WERI-Rb-1 (cell line): ENCODE measurements at regions not wholly inside any gene's neighbourhood (a gene's known extent, or its start where the extent isn't known, plus 50 kb on each side); places are given as distances from the start of the nearest gene placed in this dataset.

Source experiments
- DNase-seq: peaks from one replicate; pipeline ENCODE4 v3.0.0-alpha.2; 2020
- H3K27ac ChIP-seq: fragments of 250-450 bp; sonication (Bioruptor Pico); 2 replicates; pipeline ENCODE4 v1.5.1; 2020; ENCODE audit warnings: mild to moderate bottlenecking, moderate library complexity
- H3K27me3 ChIP-seq: fragments of 250-450 bp; sonication (Bioruptor Pico); 2 replicates; pipeline ENCODE4 v1.5.1; 2021; ENCODE audit warnings: mild to moderate bottlenecking, low read depth, moderate library complexity; ENCODE audit not compliant: insufficient read depth, severe bottlenecking
- H3K36me3 ChIP-seq: fragments of 250-450 bp; sonication (Bioruptor Pico); 2 replicates; pipeline ENCODE4 v1.5.1; 2020; ENCODE audit warnings: mild to moderate bottlenecking, moderate library complexity
- H3K4me3 ChIP-seq: 2 replicates; pipeline ENCODE4 v1.5.1; 2011; ENCODE audit warnings: low read depth, mild to moderate bottlenecking, control low read depth, low read length
- H3K9me3 ChIP-seq: fragments of 250-450 bp; sonication (Bioruptor Pico); 2 replicates; pipeline ENCODE4 v1.5.1; 2021; ENCODE audit warnings: mild to moderate bottlenecking, moderate library complexity; ENCODE audit not compliant: severe bottlenecking
- CTCF ChIP-seq: IDR thresholded peaks from 2 replicates; pipeline ENCODE4 v1.5.1; 2011; ENCODE audit warnings: low read depth, mild to moderate bottlenecking, control low read depth, inconsistent platforms, low read length

GRCh38 chr5:42360616-42361314, 62.5 kb upstream of the GHR start:
- Histone ChIP-seq H3K27me3 (peaks cover 34% of the 10 kb centered on the region), H3K36me3 (no peaks in the 10 kb centered on the region), H3K4me3 (no peak overlapping the region), H3K27ac (no peak overlapping the region), H3K9me3 (no peaks in the 10 kb centered on the region)
- TF ChIP-seq CTCF: no peak
- DNase-seq: no peak

- Histone ChIP-seq H3K36me3 (no peaks in the 10 kb centered on the region), H3K27ac (no peak overlapping the region), H3K4me3 (no peak overlapping the region), H3K27me3 (peaks cover 39% of the 10 kb centered on the region), H3K9me3 (no peaks in the 10 kb centered on the region)
- no peak for TF ChIP-seq CTCF
- DNase-seq: no peak
Observed at GRCh38 chr5:42361315-42361688, 61.9 kb upstream of the GHR start.

DNA sequence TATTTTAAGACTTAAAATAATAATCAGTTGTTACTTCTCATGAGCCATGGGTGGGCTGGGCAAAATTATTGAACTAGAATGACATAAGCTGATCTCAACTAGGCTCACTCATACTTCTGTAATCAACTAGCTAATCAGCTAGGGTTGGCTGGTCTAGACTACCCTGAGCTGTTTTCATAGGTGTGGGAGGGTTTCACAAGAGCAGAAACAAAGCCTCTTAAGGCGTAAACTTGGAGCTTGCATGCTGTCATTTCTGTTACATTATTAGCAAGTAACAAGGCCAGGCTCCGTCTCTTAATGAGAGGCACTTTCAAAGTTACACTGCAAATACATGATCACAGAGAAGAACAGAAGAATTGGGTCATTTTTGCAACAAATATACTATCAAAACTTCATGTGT, 57.2 kb upstream of the GHR start:
- no peak for DNase-seq
- H3K4me3 ChIP-seq: no peak overlapping the region
- TF ChIP-seq CTCF: no peak
- peaks cover 33% of the 10 kb centered on the region for H3K27me3 ChIP-seq
- no peaks in the 10 kb centered on the region for H3K9me3 ChIP-seq
- H3K27ac ChIP-seq: no peak overlapping the region
- H3K36me3 ChIP-seq: no peaks in the 10 kb centered on the region
